ENCODE measurements at regions not wholly inside any gene's neighbourhood (a gene's known extent, or its start where the extent isn't known, plus 50 kb on each side); places are given as distances from the start of the nearest gene placed in this dataset.

DNA sequence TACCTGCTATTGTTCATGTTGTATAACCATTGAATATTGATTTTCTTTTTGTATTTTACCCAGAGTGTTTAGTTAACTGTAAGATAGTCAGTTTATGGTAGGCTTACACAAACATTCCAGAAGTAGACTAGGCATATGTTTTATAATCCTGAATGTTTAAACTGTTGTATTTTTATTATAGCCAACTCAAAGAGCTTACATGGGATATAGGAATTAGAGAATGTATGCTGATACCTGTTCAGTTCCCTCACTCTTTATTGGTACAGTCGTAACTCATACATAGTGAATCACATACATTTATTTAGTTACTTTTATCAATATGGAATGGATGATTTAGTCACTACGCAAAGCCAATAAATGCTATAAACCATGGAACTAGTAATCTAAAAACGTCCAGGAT lies 657.9 kb downstream of the SLITRK5 start:
- intact Hi-C loops (cut with DNase I) = no loop called here
- no peaks in the 10 kb centered on the region for H3K36me3 ChIP-seq
- no peak for DNase-seq
- H3K27me3 ChIP-seq (ENCODE audit: low read depth) = no peaks in the 10 kb centered on the region
- TF ChIP-seq, protein P1, sequence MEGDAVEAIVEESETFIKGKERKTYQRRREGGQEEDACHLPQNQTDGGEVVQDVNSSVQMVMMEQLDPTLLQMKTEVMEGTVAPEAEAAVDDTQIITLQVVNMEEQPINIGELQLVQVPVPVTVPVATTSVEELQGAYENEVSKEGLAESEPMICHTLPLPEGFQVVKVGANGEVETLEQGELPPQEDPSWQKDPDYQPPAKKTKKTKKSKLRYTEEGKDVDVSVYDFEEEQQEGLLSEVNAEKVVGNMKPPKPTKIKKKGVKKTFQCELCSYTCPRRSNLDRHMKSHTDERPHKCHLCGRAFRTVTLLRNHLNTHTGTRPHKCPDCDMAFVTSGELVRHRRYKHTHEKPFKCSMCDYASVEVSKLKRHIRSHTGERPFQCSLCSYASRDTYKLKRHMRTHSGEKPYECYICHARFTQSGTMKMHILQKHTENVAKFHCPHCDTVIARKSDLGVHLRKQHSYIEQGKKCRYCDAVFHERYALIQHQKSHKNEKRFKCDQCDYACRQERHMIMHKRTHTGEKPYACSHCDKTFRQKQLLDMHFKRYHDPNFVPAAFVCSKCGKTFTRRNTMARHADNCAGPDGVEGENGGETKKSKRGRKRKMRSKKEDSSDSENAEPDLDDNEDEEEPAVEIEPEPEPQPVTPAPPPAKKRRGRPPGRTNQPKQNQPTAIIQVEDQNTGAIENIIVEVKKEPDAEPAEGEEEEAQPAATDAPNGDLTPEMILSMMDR (IDR thresholded peaks at IDR 0.05) = no peak
- no peak overlapping the region for H3K27ac ChIP-seq
- ATAC-seq = no peak
- no peak overlapping the region for H3K4me3 ChIP-seq
- no peaks in the 10 kb centered on the region for H3K9me3 ChIP-seq
- H3K4me1 ChIP-seq = no peaks in the 10 kb centered on the region

DNA sequence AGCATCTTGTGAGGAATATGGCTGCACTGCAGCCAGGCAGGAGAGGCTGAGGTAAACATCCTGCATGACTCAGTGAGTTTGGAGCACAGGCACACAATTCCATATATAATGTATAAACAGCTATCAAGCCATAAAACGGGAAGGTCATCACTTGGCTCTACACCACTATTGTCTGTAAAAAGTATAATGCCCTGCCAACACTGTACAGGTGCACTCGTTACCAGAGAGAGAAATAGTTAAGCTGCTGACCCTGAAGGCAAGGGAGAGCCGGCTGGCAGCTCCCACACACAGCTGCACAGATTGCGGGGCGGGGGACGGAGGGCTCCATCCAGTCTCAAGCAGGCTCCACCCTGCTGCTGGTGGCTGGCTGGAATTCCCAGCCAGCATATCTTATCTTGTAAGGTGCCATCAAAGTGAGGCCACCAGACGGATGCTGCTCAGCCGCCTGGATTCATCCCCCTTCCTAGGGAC lies 668.1 kb downstream of the SLITRK5 start:
- DNase-seq (no peak), ATAC-seq (no peak)
- intact Hi-C loops (cut with DNase I) = no loop called here
- Histone ChIP-seq H3K9me3 (peaks cover 5% of the 10 kb centered on the region), H3K27ac (no peak overlapping the region), H3K4me1 (no peaks in the 10 kb centered on the region), H3K36me3 (no peaks in the 10 kb centered on the region), H3K27me3 (ENCODE audit: low read depth) (no peaks in the 10 kb centered on the region), H3K4me3 (no peak overlapping the region)
- TF ChIP-seq, protein P1 (IDR thresholded peaks at IDR 0.05) = no peak

DNA sequence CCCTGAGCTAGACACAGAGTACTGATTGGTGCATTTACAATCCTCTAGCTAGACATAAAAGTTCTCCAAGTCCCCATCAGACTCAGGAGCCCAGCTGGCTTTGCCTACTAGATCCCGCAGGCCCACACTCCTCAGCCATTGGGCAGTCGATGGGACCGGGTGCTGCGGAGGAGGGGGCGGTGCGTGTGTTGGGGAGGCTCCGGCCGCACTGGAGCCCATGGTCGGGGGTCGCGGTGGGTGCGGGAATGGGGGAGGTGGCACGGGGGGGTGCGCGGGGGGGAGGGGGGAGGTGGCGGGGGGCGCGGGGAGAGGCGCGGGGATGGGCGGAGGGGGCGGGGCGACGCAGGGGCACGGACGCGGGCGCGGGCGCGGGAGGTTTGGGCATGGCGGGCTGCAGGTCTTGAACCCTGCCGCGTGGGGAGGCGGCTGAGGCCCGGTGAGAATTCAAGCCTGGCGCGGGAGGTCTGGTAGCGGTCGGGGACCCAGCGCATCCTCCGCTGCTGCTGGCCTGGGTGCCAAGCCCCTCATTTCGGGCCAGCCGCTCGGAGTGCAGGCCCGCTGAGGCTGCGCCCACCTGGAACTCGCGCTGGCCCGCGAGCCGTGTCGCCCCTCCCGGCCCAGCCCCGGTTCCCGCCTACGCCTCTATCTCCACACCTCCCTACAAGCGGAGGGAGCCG lies 674.1 kb downstream of the SLITRK5 start:
- TF ChIP-seq, protein P1 (IDR thresholded peaks at IDR 0.05) = no peak
- intact Hi-C loops (cut with DNase I) = no loop called here
- no peaks in the 10 kb centered on the region for H3K27me3 ChIP-seq (ENCODE audit: low read depth)
- no peaks in the 10 kb centered on the region for H3K9me3 ChIP-seq
- H3K27ac ChIP-seq = no peak overlapping the region
- DNase-seq = no peak
- H3K4me1 ChIP-seq = no peaks in the 10 kb centered on the region
- no peaks in the 10 kb centered on the region for H3K36me3 ChIP-seq
- no peak for ATAC-seq
- H3K4me3 ChIP-seq = no peak overlapping the region

DNA sequence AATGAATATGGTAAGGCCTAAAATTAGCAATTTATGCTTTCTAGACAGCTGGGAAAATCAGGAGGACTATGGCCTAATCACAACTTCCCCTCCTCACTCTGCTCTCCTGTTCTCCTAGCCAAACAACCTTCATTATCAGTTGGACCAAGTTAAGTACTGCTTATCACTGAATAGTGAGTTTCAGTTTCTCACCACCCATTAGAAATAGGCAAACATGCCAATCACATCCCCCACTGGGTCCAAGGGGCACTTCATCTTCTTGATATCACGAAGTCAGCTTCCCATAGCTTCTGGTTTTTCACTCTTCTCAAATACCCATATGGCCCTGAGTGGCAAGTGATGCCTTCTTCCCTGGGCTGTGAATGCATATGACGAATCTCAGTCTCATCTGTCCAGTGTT lies 689.6 kb downstream of the SLITRK5 start:
- peaks cover 3% of the 10 kb centered on the region for H3K9me3 ChIP-seq
- H3K4me3 ChIP-seq = no peak overlapping the region
- no peaks in the 10 kb centered on the region for H3K36me3 ChIP-seq
- no peak overlapping the region for H3K27ac ChIP-seq
- no peaks in the 10 kb centered on the region for H3K27me3 ChIP-seq (ENCODE audit: low read depth)
- intact Hi-C loops (cut with DNase I) = no loop called here
- DNase-seq = no peak
- ATAC-seq = no peak
- H3K4me1 ChIP-seq = no peaks in the 10 kb centered on the region
- TF ChIP-seq, protein P1 (IDR thresholded peaks at IDR 0.05) = no peak

DNA sequence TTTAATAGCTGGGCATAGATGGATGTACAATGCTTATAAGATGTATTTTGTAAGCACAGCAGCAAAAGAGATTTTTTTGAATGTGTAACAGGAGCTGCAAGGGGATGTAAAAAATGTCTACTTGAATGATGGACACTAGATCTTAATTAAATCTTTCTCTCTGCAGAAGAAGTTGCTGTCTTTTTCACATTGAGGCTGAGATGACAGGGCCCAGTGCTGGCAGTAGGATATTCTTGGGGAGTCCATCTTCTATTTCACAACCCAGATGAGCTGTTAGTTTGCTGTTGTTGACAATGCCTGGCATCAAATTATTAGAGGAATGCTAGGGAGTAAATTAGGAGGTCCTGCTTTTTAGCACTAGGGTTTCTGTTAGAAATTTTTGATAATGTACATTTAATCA lies 698.7 kb downstream of the SLITRK5 start:
- ATAC-seq (no peak), DNase-seq (no peak)

More for the DNA sequence above, 698.7 kb downstream of the SLITRK5 start:
- intact Hi-C loops (cut with DNase I) = no loop called here
- Histone ChIP-seq H3K36me3 (no peaks in the 10 kb centered on the region), H3K27me3 (ENCODE audit: low read depth) (no peaks in the 10 kb centered on the region), H3K9me3 (no peaks in the 10 kb centered on the region), H3K4me1 (no peaks in the 10 kb centered on the region), H3K4me3 (no peak overlapping the region), H3K27ac (no peak overlapping the region)
- TF ChIP-seq, protein P1 (IDR thresholded peaks at IDR 0.05) = no peak

All from lower lobe of right lung (tissue), 2 donors.